GM19463 (cell line): ENCODE measurements at regions not wholly inside any gene's neighbourhood (a gene's known extent, or its start where the extent isn't known, plus 50 kb on each side); places are given as distances from the start of the nearest gene placed in this dataset.

Experiments used
- ATAC-seq: cut with Tn5 transposase; IDR thresholded peaks from one replicate; pipeline ENCODE4 v1.9.1; 2021; ENCODE audit warnings: mild to moderate bottlenecking, moderate library complexity; ENCODE audit not compliant: unreplicated experiment

DNA sequence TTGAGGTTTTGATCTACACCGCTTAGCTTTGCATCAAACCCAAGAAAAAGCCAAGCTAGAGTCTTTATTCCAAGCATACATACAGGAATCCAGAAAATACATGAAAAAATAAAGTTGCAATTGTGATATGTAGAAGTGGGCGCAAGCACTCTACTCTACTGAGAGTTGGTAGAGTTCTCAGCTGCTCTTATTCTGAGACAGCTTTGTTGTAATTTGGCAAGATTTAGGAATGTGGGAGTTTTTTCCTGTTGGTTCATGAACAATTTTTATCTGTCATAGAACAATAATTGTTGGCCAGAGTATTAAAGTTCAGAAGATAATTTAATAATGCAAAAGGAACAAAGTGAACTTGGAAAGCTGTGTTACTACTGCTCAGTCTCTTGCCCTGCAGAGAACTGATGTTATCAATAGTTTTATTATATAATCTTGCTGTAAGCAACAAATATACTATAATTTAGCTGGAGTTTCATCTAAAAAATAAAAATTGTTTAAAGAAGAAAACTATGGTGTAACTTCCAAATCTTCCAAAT, 302.0 kb upstream of the RND3 start:
- ATAC-seq: no peak

- ATAC-seq: no peak
Measured at GRCh38 chr2:150788426-150789140, 301.1 kb upstream of the RND3 start.

GRCh38 chr2:150787353-150788093, 300.1 kb upstream of the RND3 start:
- ATAC-seq: no peak

DNA sequence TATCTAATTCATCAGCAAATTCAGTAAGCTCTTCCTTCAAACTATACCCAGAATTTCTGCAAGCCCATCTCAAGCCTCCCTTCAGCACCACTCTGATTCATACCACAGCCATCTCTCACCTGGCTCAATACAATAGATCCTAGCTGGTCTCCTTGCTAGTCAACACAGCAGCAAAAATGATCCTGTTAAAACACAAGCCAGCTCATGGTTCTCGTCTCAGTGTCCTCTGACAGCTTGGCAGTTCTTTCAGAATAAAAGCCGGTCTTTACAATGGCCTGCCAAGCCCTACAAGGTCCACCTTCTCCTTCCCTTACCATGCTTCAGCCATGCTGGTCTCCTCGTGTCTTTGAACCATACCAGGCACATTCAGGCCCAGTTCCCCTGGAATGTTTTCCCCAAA, 296.9 kb upstream of the RND3 start:
- ATAC-seq: no peak

- no peak for ATAC-seq
Measured at GRCh38 chr2:150783896-150784295, 296.4 kb upstream of the RND3 start.

DNA sequence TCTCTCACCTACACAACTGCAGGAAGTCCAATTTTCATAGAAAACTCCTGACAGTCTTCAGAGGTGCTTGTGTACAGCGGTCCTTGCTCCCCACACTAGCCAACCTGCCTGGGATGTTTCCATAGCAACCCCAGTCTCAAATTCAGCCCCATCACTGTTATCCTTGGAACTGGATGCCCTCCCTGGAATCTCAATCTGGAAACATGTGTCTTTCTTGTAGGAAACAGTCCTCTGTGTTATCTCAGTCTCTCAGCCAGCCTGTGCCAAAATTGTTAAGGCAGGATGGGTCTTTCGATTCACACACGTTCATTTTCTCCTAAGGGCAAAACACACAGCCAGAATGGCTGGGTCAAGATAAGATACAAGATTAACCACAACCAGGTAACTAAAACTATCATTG, 295.5 kb upstream of the RND3 start:
- ATAC-seq: no peak

- no peak for ATAC-seq
Measured at GRCh38 chr2:150782613-150783012, 295.1 kb upstream of the RND3 start.

DNA sequence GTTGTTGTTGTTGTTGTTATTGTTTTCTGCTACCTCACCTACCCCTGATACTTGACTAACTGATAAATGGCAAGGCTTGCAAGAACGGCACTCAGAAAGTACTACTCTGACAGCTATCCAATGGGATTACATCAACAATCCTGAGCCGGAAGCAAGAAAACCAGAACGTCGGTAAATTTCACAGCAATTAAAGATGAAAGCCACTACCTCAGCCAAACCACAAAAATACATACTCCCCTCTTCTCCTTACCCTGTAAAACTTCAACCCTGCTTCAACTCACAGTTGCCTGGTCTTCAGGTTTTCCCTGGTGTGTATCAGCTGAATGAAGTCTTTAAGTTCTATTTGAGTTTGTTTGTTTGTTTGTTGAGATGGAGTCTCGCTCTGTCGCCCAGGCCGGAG, 293.7 kb upstream of the RND3 start:
- no peak for ATAC-seq

DNA sequence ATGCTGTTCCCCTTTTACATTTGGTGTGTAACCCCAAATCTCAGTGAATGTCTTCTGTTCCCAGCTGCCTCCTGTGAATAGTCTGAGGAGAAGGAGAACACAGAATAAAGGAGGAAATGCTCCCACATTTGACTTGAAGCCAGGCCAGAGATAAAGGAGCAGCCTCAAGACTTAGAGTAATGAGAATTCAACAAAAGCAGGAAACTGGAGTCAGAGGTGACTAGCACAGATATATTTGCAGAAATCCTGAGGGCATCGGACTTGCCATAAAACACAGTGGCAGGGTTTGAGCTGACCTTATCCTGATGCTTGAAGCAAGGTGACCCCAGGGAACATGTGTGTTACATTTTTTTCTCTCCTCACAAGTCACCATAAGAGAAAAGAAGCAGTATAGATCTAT, 291.4 kb upstream of the RND3 start:
- no peak for ATAC-seq

DNA sequence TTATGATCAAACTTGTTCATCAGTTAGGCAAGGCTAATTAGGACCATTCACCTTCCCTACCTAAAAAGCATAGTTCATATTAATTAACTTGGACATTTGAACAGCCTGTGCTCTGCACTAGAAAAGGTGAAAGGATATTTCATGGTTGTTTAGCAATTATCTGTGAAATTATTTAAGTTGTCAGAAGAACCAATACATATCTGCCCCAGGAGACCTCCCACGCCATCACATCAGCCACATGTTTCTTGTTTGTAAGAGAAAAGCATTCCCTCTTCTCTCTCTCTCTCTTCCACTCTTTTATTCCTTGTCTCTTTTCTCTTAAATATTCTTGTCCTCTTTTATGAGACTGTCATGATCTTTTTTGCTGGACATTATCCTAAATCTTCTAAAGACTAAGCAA, 282.0 kb upstream of the RND3 start:
- no peak for ATAC-seq

DNA sequence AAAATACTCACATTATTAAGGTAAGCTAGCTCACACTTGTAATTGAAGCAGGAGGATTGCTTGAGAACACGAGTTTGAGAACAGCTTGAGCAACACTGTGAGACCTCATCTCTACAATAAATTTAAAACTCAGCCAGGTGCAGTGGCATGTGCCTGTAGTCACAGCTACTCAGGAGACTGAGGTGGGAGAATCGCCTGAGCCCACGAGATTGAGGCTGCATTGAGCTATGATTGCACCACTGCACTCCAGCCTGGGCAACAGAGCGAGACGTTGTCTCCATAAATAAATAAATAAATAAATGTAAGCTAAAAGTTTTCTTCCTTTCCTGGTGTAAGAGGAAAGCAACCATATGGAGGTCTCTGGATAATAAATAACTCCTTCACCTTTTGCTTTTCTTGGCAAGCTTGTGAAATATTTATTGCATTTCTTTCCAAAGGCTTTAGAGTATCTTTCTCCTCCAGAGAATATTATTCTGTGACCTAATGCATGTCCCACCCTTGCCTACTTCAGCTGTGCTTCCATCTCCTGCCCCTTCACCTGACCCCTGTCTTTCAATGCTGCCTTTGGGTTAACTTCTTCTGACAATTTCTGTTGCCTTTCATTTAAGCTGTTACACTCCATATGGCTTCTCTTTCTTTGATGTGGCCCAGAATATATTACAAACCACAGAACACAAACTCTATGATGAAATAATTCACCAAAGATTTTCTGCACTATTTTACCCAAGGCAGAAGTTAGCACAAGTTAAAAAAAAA, 280.7 kb upstream of the RND3 start:
- ATAC-seq: no peak

- ATAC-seq: no peak
Measured at GRCh38 chr2:150762571-150762970, 275.1 kb upstream of the RND3 start.

DNA sequence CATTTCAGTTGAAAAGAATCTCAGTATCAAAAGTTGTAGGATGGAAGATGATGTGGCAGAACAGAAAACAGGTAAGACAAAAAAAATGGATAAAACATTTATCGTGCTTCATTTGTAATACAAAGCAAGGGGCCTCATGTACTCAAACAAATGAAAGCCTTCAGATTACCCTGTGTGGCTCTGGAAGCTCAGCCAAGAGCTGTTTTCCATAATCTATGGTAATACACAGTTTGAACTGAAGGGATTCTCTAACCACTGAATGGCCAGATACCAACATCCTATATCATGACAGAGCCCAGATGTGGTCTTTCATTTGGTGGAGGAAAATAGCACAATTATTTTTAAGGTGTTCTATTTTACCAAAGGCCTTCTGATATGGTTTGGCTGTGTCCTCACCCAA, 272.1 kb upstream of the RND3 start:
- no peak for ATAC-seq

DNA sequence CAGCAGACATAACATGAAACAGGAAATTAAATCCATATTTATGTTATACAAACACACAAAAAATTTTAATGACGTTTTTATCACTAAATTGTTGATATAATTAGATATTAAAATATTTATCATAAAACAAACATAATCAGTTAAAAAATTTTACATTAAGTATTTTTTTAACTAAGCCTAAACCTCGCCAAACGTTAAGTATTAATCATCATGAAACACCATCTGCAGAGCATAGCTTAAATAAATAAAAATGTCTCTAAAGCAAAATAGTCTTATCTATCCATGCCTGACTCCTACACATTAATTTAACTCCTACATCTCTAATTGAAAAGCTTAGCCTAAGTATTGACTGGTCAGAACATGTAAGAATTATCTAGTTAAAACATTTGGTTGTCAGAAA, 271.6 kb upstream of the RND3 start:
- no peak for ATAC-seq

GRCh38 chr2:150752229-150752628, 264.8 kb upstream of the RND3 start:
- ATAC-seq: no peak

GRCh38 chr2:150750720-150751119, 263.3 kb upstream of the RND3 start:
- no peak for ATAC-seq

DNA sequence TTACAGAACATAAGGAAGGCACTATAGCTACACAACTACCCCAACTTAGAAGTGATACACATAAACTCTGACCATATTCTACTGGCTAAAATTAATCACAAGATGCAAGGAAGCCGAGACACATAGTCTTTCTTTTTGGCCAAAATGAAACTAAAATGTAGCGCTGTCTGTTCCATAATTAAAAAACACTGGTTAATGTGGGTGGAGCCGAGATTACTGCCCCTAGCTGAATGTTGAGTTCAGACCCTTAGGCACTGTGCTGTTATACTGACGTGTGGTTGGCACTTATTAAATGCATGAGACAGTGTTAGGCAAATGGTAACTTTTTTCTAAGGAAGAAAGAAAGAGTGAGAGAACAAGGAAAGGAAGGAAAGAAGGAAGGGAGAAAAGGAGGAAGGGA, 254.6 kb upstream of the RND3 start:
- ATAC-seq: no peak

GRCh38 chr2:150735894-150736498, 248.5 kb upstream of the RND3 start:
- ATAC-seq: no peak

GRCh38 chr2:150733051-150733618, 245.7 kb upstream of the RND3 start:
- no peak for ATAC-seq

- no peak for ATAC-seq
Measured at GRCh38 chr2:150732491-150732890, 245.0 kb upstream of the RND3 start.

DNA sequence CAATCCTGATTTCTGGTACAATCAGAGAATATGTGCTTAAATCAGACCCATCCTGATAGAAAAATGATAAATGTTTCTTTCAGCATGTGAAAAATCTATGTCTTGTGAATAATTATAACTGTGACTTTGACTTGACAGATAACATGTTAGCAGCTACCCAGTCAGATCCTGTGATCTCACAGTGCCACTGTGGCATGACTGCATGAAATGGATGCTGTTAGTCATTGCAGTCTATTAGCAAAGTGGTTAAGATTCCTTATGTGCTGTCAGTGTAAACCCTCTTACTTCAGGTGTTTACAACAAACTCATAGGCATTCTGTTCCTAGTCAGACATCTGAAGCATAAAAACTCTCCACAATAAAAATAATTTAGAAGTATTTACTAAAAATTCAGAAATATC, 244.6 kb upstream of the RND3 start:
- peak; percentile 28 for ATAC-seq
